D721Med (cell line): ENCODE measurements at regions not wholly inside any gene's neighbourhood (a gene's known extent, or its start where the extent isn't known, plus 50 kb on each side); places are given as distances from the start of the nearest gene placed in this dataset.

Experiments used
- DNase-seq: peaks from one replicate; pipeline ENCODE4 v3.0.0; 2011; ENCODE audit warnings: low spot score; ENCODE audit not compliant: insufficient read length
- FAIRE-seq: peaks from 2 replicates; lab custom pipeline; 2011; peaks lifted over from hg19 to GRCh38; lab: Jason Lieb, UNC
- TF ChIP-seq, protein P1 (sequence below): IDR thresholded peaks from 2 replicates; pipeline ENCODE4 v1.5.1; 2012; ENCODE audit warnings: mild to moderate bottlenecking, control low read depth; ENCODE audit not compliant: insufficient read depth; ENCODE audit errors: missing control alignments

GRCh38 chr2:513981-514706 lies 163.1 kb downstream of the TMEM18 start:
- DNase-seq, result no peak
- FAIRE-seq, result no peak
- TF ChIP-seq, protein P1, sequence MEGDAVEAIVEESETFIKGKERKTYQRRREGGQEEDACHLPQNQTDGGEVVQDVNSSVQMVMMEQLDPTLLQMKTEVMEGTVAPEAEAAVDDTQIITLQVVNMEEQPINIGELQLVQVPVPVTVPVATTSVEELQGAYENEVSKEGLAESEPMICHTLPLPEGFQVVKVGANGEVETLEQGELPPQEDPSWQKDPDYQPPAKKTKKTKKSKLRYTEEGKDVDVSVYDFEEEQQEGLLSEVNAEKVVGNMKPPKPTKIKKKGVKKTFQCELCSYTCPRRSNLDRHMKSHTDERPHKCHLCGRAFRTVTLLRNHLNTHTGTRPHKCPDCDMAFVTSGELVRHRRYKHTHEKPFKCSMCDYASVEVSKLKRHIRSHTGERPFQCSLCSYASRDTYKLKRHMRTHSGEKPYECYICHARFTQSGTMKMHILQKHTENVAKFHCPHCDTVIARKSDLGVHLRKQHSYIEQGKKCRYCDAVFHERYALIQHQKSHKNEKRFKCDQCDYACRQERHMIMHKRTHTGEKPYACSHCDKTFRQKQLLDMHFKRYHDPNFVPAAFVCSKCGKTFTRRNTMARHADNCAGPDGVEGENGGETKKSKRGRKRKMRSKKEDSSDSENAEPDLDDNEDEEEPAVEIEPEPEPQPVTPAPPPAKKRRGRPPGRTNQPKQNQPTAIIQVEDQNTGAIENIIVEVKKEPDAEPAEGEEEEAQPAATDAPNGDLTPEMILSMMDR, result no peak

GRCh38 chr2:510839-511238 lies 166.4 kb downstream of the TMEM18 start:
- DNase-seq (no peak), FAIRE-seq (no peak)
- TF ChIP-seq, protein P1, result no peak

DNA sequence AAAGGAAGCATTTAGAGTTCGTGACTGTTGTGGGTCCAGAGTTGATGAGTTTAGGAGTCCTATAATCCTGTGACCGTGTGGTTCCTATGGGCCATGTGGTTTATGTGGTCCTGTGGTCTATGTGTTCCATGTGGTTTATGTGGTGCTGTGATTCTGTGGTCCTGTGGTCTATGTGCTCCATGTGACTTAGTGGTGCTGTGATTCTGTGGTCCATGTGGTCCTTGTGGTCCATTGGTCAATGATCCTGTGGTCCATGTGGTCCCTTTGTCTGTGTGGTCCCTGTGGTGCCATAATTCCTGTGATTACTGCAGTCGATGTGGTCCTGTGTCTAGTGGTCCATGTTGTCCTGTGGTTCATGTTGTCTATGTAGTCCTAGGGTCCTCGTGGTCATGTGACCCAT lies 167.3 kb downstream of the TMEM18 start:
- TF ChIP-seq, protein P1, result no peak
- FAIRE-seq, result no peak
- no peak for DNase-seq

- TF ChIP-seq, protein P1, result no peak
- FAIRE-seq (no peak), DNase-seq (no peak)
Observed at GRCh38 chr2:508121-508520, 169.1 kb downstream of the TMEM18 start.

DNA sequence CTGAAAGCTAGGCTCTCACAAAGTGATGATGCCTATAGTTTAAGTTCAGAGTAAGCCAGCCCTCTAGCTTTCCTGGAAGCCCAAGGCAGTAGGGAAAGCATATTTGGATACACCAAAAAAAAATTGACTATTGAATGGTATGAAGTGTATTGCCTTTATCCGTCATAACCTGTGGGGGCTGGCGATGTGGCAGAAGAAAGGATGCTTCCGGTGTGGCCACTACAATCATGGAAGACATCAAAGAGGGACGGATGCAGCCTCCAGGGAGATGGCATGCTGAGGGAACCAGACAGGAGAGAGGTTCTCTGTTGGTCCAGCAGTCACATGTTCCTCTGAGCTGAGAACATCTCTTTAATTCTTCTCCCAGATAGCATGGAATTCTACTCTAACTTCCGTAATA lies 170.3 kb downstream of the TMEM18 start:
- FAIRE-seq, result no peak
- TF ChIP-seq, protein P1, result no peak
- no peak for DNase-seq

GRCh38 chr2:506451-506850 lies 170.8 kb downstream of the TMEM18 start:
- no peak for DNase-seq
- TF ChIP-seq, protein P1, result no peak
- no peak for FAIRE-seq

DNA sequence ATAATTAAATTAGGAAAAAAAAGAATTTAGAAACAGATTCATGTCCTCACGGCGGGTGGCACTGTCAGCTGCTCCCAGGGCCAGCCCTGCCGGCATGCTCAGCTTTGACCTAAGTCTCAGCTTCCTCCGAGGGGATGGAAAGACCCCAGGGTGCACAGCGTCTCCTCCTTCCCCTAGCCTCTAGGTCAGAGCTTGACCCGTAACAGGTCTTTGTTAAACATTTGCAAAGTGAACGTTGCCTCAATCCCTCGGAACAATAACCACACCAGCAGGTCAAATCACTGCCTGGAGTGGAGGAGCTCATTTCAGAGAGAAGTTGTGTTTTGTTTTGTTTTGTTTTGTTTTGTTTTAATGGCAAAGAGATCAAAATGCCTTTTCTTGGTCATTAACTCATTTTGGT lies 171.3 kb downstream of the TMEM18 start:
- TF ChIP-seq, protein P1, result no peak
- FAIRE-seq, result no peak
- DNase-seq, result no peak
